Psoas muscle (tissue), 7 donors: ENCODE measurements at regions not wholly inside any gene's neighbourhood (a gene's known extent, or its start where the extent isn't known, plus 50 kb on each side); places are given as distances from the start of the nearest gene placed in this dataset.

Experiments used
- ATAC-seq, 4 donors: fragments of 200-7000 bp; cut with Tn5 transposase; one replicate each; pipeline ENCODE4 v1.9.1; 2020; ENCODE audit warnings: moderate library complexity in 3 of 4, mild to moderate bottlenecking in 2 of 4
- DNase-seq, 2 donors: peaks; one replicate each; pipeline ENCODE4 v3.0.0-alpha.2; 2020
- H3K27ac ChIP-seq: fragments of 200-600 bp; one replicate; pipeline ENCODE4 v1.8.0; 2022
- H3K27me3 ChIP-seq, 3 donors: fragments of 200-600 bp in 1 of 3; one replicate each; pipeline versions ENCODE4 v1.6.1 to v1.8.0; 2013 to 2022; ENCODE audit warnings: low read length in 2 of 3, mild to moderate bottlenecking in 2 of 3, moderate library complexity in 1 of 3; ENCODE audit not compliant: insufficient read depth in 3 of 3
- H3K36me3 ChIP-seq, 2 donors: fragments of 200-600 bp in 1 of 2; one replicate each; pipeline versions ENCODE4 v1.6.1 to v1.8.0; 2013 to 2022; ENCODE audit warnings: low read depth in 1 of 2, mild to moderate bottlenecking in 1 of 2, moderate library complexity in 1 of 2; ENCODE audit not compliant: insufficient read depth in 1 of 2
- H3K4me1 ChIP-seq: fragments of 200-600 bp; one replicate; pipeline ENCODE4 v1.8.0; 2022
- H3K4me3 ChIP-seq: fragments of 200-600 bp; one replicate; pipeline ENCODE4 v1.8.0; 2022; ENCODE audit warnings: mild to moderate bottlenecking
- H3K9me3 ChIP-seq: fragments of 200-600 bp; one replicate; pipeline ENCODE4 v1.8.0; 2022
- CTCF ChIP-seq: fragments of 200-600 bp; IDR thresholded peaks from one replicate; pipeline ENCODE4 v1.8.0; 2022; ENCODE audit warnings: antibody characterized with exemption
- WGBS, 3 donors: extraction: QIAGEN DNeasy Blood & Tissue Kit; methylation state at CpG; one replicate each; pipeline versions ENCODE4 v1.1.6 to v1.1.7; 2013; 5-methylcytosine and 5-hydroxymethylcytosine counted together
- intact Hi-C, 2 donors: fragments of 100-400 bp; cut with DNase I; formaldehyde crosslinking; loops; one replicate each; pipeline versions ENCODE4 v1.11.0 to v1.14.2; 2022
- donor health status: healthy with polysubstance abuse.
- donor health status: DM: no; HTN: no; CAD: no; lungs with moderate emphysema.
- donor health status: Bipolar disorder and iron deficiency.
- donor health status: healthy.
- donor health status: DM: yes; HTN: yes; CAD: no.
- donor health status: DM: no; HTN: no; CAD: no.
- donor health status: DM: yes; HTN: yes; CAD: no.

GRCh38 chr16:85452364-85453193 lies 160.5 kb upstream of the GSE1 start:
- H3K36me3 ChIP-seq, result no peaks in the 10 kb centered on the region
- TF ChIP-seq CTCF, result no peak
- H3K27me3 ChIP-seq, result no peaks in the 10 kb centered on the region
- ATAC-seq (no peak), DNase-seq (no peak)
- 79 to 91% (median 82%) methylated on average over 20 of the region's 20 CpGs for WGBS, 3 donors
- intact Hi-C loops, result no loop called here
- H3K4me3 ChIP-seq, result no peak overlapping the region
- H3K9me3 ChIP-seq, result no peaks in the 10 kb centered on the region
- no peak overlapping the region for H3K27ac ChIP-seq
- peaks cover 23% of the 10 kb centered on the region for H3K4me1 ChIP-seq

- Histone ChIP-seq H3K27me3 (no peaks in the 10 kb centered on the region), H3K9me3 (no peaks in the 10 kb centered on the region), H3K36me3 (no peaks in the 10 kb centered on the region), H3K27ac (no peak overlapping the region), H3K4me3 (no peak overlapping the region), H3K4me1 (peaks cover 16% of the 10 kb centered on the region)
- TF ChIP-seq CTCF, result no peak
- ATAC-seq, result no peak
- WGBS, 3 donors, result 88 to 92% (median 89%) methylated on average over 12 to 14 of the region's 14 CpGs
- no peak for DNase-seq
- intact Hi-C loops, result no loop called here
These were observed 159.9 kb upstream of the GSE1 start for GRCh38 chr16:85453194-85453678.

- intact Hi-C loops, result no loop called here
- H3K4me1 ChIP-seq, result peaks cover 12% of the 10 kb centered on the region
These were observed 159.4 kb upstream of the GSE1 start for GRCh38 chr16:85453703-85454102.

GRCh38 chr16:85454171-85454872 lies 158.8 kb upstream of the GSE1 start:
- Histone ChIP-seq H3K4me3 (no peak overlapping the region), H3K9me3 (no peaks in the 10 kb centered on the region), H3K27me3 (no peaks in the 10 kb centered on the region), H3K27ac (no peak overlapping the region), H3K4me1 (peaks cover 9% of the 10 kb centered on the region), H3K36me3 (no peaks in the 10 kb centered on the region)
- TF ChIP-seq CTCF, result no peak
- WGBS, 3 donors, result 64 to 82% (median 65%) methylated on average over 22 of the region's 22 CpGs
- ATAC-seq (peak in 2 of 4 donors; percentile 36 to 45), DNase-seq (no peak)
- intact Hi-C loops, result no loop called here

More at GRCh38 chr16:85453703-85454102, 159.4 kb upstream of the GSE1 start:
- WGBS, 3 donors, result 88 to 93% (median 92%) methylated on average over 10 of the region's 10 CpGs
- H3K4me3 ChIP-seq, result no peak overlapping the region
- DNase-seq, result no peak
- H3K36me3 ChIP-seq, result no peaks in the 10 kb centered on the region
- H3K27ac ChIP-seq, result no peak overlapping the region
- ATAC-seq, result no peak
- no peaks in the 10 kb centered on the region for H3K9me3 ChIP-seq
- no peak for TF ChIP-seq CTCF
- no peaks in the 10 kb centered on the region for H3K27me3 ChIP-seq
